Calu3 (cell line): ENCODE measurements at regions not wholly inside any gene's neighbourhood (a gene's known extent, or its start where the extent isn't known, plus 50 kb on each side); places are given as distances from the start of the nearest gene placed in this dataset.

Experiments used
- BruUV-seq: library from RNA; stranded (reverse); fragments of 400-500 nt; replicated peaks from 2 replicates; lab custom pipeline; 2021; lab: Mats Ljungman, UMichigan
- CTCF ChIA-PET: fragments of 300-600 bp; sonication (Branson Sonifier 250); formaldehyde crosslinking; loops from one replicate; lab custom pipeline; 2022; ENCODE audit warnings: antibody characterized with exemption; lab: Charles Lee
- DNase-seq: peaks from one replicate; pipeline ENCODE4 v3.0.0; 2022
- H3K27ac Mint-ChIP-seq: one replicate; pipeline ENCODE4 v1.8.0; 2022; ENCODE audit warnings: mixed read lengths; ENCODE audit not compliant: unreplicated experiment
- H3K27me3 Mint-ChIP-seq: one replicate; pipeline ENCODE4 v1.8.0; 2022; ENCODE audit warnings: mixed read lengths; ENCODE audit not compliant: unreplicated experiment
- H3K36me3 Mint-ChIP-seq: one replicate; pipeline ENCODE4 v1.8.0; 2022; ENCODE audit warnings: mild to moderate bottlenecking, moderate library complexity, mixed read lengths; ENCODE audit not compliant: insufficient read depth, unreplicated experiment
- H3K4me1 Mint-ChIP-seq: one replicate; pipeline ENCODE4 v1.8.0; 2022; ENCODE audit warnings: mild to moderate bottlenecking, low read depth, mixed read lengths; ENCODE audit not compliant: unreplicated experiment
- H3K4me3 Mint-ChIP-seq: one replicate; pipeline ENCODE4 v1.8.0; 2022; ENCODE audit warnings: mild to moderate bottlenecking, low read depth, moderate library complexity, mixed read lengths; ENCODE audit not compliant: unreplicated experiment
- H3K9me3 Mint-ChIP-seq: one replicate; pipeline ENCODE4 v1.8.0; 2022; ENCODE audit warnings: low read depth, mixed read lengths; ENCODE audit not compliant: unreplicated experiment
- intact Hi-C: fragments of 100-400 bp; cut with micrococcal nuclease; formaldehyde crosslinking; loops from one replicate; pipeline ENCODE4 v1.10.0; 2022; ENCODE audit not compliant: unreplicated experiment
- TF ChIP-seq, protein P1 (sequence below): fragments of 200-600 bp; IDR thresholded peaks from one replicate; pipeline ENCODE4 v1.8.0; 2022; ENCODE audit warnings: antibody characterized with exemption; ENCODE audit not compliant: unreplicated experiment

DNA sequence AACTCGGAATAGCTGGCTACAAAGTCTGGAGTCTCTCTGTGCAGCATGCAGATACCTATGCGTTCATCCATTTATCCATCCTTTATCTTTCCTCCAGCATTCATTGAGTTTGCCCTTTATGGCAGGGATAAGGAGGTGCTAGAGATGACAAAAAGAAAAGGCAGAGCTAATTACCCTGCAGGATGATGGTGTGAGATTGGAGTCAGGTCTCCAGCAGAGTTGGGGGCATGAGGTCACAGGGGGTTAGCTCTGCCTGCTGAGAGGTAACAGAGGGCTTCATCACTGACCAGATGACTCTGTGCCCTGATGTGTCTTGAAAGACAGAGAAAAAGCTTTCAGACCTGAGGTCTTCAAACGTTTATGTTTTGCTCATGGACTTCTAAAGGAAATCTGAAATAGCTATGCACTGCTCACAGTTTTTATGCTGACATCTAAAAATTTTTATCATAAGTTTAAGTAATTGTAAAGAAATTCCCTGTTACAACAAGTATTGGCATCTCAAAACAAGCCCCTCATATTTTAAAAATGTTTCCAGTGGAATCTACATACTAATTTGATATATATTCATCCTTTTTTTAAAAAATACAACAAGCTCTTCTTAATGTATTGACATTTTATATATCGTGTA lies 132.3 kb upstream of the ANKRD28 start:
- no TSS peak for BruUV-seq
- no peaks in the 10 kb centered on the region for H3K9me3 Mint-ChIP-seq
- no peaks in the 10 kb centered on the region for H3K36me3 Mint-ChIP-seq
- intact Hi-C loops: no loop called here
- CTCF ChIA-PET: no interaction called here
- TF ChIP-seq, protein P1, sequence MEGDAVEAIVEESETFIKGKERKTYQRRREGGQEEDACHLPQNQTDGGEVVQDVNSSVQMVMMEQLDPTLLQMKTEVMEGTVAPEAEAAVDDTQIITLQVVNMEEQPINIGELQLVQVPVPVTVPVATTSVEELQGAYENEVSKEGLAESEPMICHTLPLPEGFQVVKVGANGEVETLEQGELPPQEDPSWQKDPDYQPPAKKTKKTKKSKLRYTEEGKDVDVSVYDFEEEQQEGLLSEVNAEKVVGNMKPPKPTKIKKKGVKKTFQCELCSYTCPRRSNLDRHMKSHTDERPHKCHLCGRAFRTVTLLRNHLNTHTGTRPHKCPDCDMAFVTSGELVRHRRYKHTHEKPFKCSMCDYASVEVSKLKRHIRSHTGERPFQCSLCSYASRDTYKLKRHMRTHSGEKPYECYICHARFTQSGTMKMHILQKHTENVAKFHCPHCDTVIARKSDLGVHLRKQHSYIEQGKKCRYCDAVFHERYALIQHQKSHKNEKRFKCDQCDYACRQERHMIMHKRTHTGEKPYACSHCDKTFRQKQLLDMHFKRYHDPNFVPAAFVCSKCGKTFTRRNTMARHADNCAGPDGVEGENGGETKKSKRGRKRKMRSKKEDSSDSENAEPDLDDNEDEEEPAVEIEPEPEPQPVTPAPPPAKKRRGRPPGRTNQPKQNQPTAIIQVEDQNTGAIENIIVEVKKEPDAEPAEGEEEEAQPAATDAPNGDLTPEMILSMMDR: no peak
- H3K27ac Mint-ChIP-seq: no peak overlapping the region
- no peak overlapping the region for H3K4me3 Mint-ChIP-seq
- no peaks in the 10 kb centered on the region for H3K27me3 Mint-ChIP-seq
- H3K4me1 Mint-ChIP-seq: no peaks in the 10 kb centered on the region
- no peak for DNase-seq

DNA sequence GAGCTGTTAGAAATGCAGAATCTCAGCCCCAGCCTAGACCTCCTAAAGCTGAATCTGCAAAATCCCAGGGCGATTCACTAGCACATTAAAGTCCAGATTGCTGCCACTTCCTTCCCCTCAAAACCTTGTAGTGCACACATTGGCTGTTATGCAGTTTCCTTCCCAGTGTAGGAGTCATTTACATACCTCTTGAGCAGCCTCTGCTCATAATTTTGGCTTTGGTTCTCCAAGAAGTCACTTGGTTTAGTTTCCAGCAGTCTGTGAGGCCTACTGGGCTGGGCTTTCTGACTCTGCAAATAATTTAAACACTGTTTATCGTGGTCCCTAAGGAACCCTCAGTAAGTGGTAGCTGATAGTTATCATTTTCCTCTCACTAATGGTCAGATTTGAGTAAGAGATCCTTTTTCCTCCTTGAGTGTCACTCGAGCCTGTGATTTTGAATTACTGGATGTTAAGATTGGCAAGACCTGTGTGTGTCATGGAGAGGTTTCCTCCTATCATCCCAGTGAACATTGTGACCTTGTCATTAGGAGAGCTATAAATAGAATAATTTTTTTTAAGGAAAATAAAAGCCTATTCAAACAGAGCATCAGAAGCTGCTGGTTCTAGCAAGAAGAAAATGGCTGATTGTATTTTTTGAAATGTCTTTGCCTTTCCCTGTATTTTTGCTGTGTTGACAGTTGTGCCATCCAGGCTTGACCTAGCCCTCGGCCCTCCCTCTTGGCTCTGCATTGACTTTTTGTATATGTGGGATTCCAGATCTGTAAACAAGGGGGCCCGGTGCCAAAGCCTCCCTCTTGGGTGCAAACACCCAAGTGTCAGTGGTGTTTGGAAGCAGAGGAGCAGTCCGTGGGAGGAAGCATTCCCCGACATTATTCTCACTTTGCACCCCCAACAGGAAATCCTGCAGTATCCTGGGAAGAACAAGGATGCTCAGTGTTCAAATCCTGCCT lies 134.8 kb upstream of the ANKRD28 start:
- BruUV-seq: no TSS peak
- Mint-ChIP-seq H3K9me3 (no peaks in the 10 kb centered on the region), H3K4me1 (no peaks in the 10 kb centered on the region), H3K36me3 (no peaks in the 10 kb centered on the region), H3K27me3 (no peaks in the 10 kb centered on the region), H3K27ac (no peak overlapping the region), H3K4me3 (no peak overlapping the region)
- TF ChIP-seq, protein P1: no peak
- no peak for DNase-seq
- CTCF ChIA-PET: no interaction called here
- intact Hi-C loops: no loop called here

DNA sequence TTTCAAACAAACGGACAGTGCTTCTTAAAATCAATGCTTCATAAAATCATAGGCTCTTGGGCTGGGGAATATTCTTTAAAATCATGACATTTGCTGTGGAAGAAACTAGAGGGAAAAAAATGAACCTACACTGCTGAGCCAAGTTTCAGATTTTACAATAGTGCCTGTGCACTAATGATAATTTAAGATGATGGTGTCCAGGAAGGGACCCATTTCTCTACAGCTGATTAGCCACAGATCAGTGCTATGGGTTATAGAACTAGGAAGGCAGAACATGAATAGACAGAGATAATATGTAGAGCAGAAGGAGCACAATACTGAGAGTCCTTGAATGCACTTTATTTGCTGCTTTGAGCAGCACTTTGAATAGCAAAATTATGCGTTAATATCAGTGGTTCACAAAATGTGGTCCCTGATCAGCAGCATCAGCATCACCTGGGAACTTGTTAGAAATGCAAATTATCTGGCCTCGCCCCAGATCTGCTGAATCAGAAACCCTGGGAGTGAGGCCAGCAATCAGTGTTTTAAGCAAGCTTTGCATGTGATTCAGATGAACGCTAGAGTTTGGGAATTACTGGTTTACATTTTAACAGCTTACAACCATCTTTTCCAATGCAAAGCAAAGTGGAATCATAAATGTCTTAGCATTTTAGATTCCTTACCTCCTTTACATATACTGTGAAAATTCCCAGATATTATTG lies 135.8 kb upstream of the ANKRD28 start:
- BruUV-seq: no TSS peak
- Mint-ChIP-seq H3K4me3 (no peak overlapping the region), H3K4me1 (no peaks in the 10 kb centered on the region), H3K9me3 (no peaks in the 10 kb centered on the region), H3K36me3 (no peaks in the 10 kb centered on the region), H3K27ac (no peak overlapping the region), H3K27me3 (no peaks in the 10 kb centered on the region)
- TF ChIP-seq, protein P1: no peak
- intact Hi-C loops: no loop called here
- CTCF ChIA-PET: no interaction called here
- DNase-seq: no peak

DNA sequence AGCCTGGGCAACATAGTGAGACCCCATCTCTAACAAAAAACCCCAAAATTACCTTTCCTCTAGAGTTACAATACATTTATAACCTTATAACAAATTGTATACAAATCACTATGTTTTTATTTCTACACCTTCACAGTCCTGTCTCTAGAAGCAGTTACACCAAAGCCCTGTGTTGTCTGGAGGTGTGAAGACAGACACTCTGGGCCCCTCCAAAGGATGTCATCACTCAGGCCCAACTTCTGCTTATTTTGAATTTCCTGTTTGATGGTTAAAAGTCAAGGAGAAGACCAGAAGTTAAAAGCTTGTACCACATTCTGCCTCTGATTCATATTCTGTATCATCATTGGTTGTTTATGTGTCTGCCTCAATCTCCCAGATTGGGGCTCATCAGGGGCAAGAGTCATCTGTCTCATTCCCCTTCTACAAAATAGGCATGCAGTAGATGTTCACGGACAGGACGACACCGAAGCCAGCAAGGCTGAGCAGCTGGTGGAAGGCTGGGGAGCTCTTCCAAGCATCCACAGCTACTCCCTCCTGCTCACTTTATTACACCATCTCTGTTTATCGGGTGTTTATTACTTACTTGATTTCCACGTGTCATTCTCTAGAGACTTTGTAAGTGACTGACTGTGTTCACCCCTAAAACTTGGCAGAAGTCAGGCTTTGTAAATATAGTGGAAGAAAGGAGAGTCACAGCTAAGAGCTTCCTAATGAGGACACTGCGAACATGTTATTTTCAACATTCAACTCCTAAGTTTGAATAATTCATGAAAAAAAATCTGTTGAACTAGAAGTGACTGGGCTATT lies 136.8 kb upstream of the ANKRD28 start:
- DNase-seq: no peak
- TF ChIP-seq, protein P1: no peak
- CTCF ChIA-PET: no interaction called here
- H3K27ac Mint-ChIP-seq: no peak overlapping the region
- no peaks in the 10 kb centered on the region for H3K4me1 Mint-ChIP-seq
- no peaks in the 10 kb centered on the region for H3K27me3 Mint-ChIP-seq
- intact Hi-C loops: no loop called here
- no TSS peak for BruUV-seq
- no peaks in the 10 kb centered on the region for H3K9me3 Mint-ChIP-seq
- no peaks in the 10 kb centered on the region for H3K36me3 Mint-ChIP-seq
- no peak overlapping the region for H3K4me3 Mint-ChIP-seq
